MCF 10A (cell line): ENCODE measurements at regions not wholly inside any gene's neighbourhood (a gene's known extent, or its start where the extent isn't known, plus 50 kb on each side); places are given as distances from the start of the nearest gene placed in this dataset.

Experiments used
- BruUV-seq: library from RNA; stranded (reverse); fragments of 400-500 nt; replicated peaks from 2 replicates; lab custom pipeline; 2021; lab: Mats Ljungman, UMichigan
- CTCF ChIA-PET: fragments of 300-600 bp; sonication (Branson Sonifier 250); formaldehyde crosslinking; extraction: SDS; loops from one replicate; lab custom pipeline; 2021; ENCODE audit warnings: antibody characterized with exemption, inconsistent platforms; lab: Yijun Ruan, JAX
- POLR2A ChIA-PET: fragments of 300-600, 350-650 bp; sonication (Branson Sonifier 250); formaldehyde crosslinking; extraction: SDS; loops from one replicate; lab custom pipeline; 2020; ENCODE audit warnings: antibody characterized with exemption, inconsistent platforms; lab: Yijun Ruan, JAX
- DNase-seq: peaks from one replicate; pipeline ENCODE4 v3.0.0-alpha.2; 2018; ENCODE audit not compliant: unreplicated experiment
- H3K27ac Mint-ChIP-seq: one replicate; pipeline ENCODE4 v1.8.0; 2022; ENCODE audit warnings: mild to moderate bottlenecking, low read depth, mixed read lengths; ENCODE audit not compliant: unreplicated experiment
- H3K27me3 Mint-ChIP-seq: one replicate; pipeline ENCODE4 v1.8.0; 2022; ENCODE audit warnings: mixed read lengths; ENCODE audit not compliant: insufficient read depth, unreplicated experiment
- H3K36me3 Mint-ChIP-seq: one replicate; pipeline ENCODE4 v1.8.0; 2022; ENCODE audit warnings: mild to moderate bottlenecking, moderate library complexity, mixed read lengths; ENCODE audit not compliant: insufficient read depth, unreplicated experiment
- H3K4me1 Mint-ChIP-seq: one replicate; pipeline ENCODE4 v1.8.0; 2022; ENCODE audit warnings: mixed read lengths; ENCODE audit not compliant: insufficient read depth, unreplicated experiment
- H3K4me3 Mint-ChIP-seq: one replicate; pipeline ENCODE4 v1.8.0; 2022; ENCODE audit warnings: mild to moderate bottlenecking, moderate library complexity, mixed read lengths; ENCODE audit not compliant: unreplicated experiment
- H3K9me3 Mint-ChIP-seq: one replicate; pipeline ENCODE4 v1.8.0; 2022; ENCODE audit warnings: mixed read lengths; ENCODE audit not compliant: unreplicated experiment
- intact Hi-C: fragments of 100-400 bp; cut with micrococcal nuclease; formaldehyde crosslinking; loops from 2 replicates; pipeline ENCODE4 v1.14.1; 2022
- TF ChIP-seq, protein P1 (sequence below): fragments of 200-600 bp; IDR thresholded peaks from one replicate; pipeline ENCODE4 v1.8.0; 2022; ENCODE audit warnings: antibody characterized with exemption, mild to moderate bottlenecking; ENCODE audit not compliant: unreplicated experiment

DNA sequence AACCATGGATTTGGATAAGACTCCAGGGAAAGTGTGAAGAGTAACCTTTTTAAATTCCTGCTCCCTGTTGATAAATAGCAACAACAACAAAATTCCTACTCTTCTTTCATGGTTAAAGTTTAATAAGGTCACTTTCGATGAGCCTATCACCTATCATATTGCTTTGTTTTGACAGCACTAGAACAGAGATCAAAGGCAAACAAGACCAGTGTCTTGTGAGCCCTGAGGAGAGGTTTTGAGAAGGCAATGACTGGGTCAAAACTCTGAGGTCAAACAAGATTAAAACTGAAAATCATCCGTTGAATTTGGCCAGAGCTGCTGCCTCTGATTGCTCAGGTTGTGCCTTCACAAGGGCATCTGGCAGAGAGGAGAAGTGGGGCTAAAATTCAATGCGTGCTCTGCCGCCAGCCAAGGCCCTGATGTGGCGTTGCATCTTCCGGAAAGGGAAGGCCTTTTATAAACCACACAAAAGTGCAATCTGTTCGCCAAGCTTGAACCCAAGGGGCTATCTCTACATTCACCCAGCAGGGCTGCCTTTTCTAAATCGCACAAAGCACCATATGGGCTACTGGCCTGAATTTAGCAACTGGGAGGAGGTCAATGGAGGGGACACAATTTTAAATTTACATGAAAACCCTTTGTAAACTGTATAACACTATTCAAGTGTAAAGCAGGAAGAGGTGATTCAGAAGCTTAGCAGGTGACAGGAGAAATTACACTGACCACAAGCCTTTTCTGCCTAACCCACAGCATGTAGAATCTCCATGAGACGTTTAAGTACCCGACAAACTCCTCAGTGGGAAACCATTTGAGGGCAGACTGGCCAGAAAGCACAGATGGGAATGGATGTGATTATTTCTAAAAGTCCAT is 140.8 kb downstream of the DAD1 start:
- CTCF ChIA-PET: interaction anchor here (0.7 to 2.4 kb wide), 3 partner anchors 23 to 63 kb away, joined by 3 to 11 read pairs (median 4); no protein-coding TSS in a partner anchor
- H3K4me3 Mint-ChIP-seq: no peak overlapping the region

DNA sequence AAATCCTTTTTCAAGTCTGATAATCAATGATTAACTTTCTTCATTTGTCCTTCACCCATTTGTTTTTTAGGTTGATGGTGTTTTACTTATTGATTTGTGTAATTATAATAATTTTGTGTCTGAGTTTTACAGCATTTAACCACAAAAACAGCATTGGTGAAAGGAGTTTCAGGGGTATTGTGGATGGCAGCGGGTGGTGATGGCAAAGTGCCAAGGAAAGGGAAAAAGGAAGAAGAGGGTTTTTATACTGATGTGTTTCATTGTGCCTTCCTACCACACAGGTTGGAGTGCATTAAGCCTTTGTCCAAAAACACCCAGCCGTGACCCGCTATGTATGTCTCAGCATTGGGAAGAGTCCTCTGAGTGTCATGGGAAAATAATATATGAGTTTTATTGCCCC is 150.3 kb downstream of the DAD1 start:
- no peaks in the 10 kb centered on the region for H3K9me3 Mint-ChIP-seq
- DNase-seq: no peak
- TF ChIP-seq, protein P1, sequence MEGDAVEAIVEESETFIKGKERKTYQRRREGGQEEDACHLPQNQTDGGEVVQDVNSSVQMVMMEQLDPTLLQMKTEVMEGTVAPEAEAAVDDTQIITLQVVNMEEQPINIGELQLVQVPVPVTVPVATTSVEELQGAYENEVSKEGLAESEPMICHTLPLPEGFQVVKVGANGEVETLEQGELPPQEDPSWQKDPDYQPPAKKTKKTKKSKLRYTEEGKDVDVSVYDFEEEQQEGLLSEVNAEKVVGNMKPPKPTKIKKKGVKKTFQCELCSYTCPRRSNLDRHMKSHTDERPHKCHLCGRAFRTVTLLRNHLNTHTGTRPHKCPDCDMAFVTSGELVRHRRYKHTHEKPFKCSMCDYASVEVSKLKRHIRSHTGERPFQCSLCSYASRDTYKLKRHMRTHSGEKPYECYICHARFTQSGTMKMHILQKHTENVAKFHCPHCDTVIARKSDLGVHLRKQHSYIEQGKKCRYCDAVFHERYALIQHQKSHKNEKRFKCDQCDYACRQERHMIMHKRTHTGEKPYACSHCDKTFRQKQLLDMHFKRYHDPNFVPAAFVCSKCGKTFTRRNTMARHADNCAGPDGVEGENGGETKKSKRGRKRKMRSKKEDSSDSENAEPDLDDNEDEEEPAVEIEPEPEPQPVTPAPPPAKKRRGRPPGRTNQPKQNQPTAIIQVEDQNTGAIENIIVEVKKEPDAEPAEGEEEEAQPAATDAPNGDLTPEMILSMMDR: no peak
- H3K27ac Mint-ChIP-seq: no peak overlapping the region
- POLR2A ChIA-PET: no interaction called here
- H3K36me3 Mint-ChIP-seq: no peaks in the 10 kb centered on the region
- no TSS peak for BruUV-seq
- no peaks in the 10 kb centered on the region for H3K4me1 Mint-ChIP-seq
- intact Hi-C loops: no loop called here
- H3K27me3 Mint-ChIP-seq: no peaks in the 10 kb centered on the region
- CTCF ChIA-PET: interaction anchor here (0.6 kb wide), 2 partner anchors 55 to 339 kb away, joined by 3 read pairs; no protein-coding TSS in a partner anchor
- no peak overlapping the region for H3K4me3 Mint-ChIP-seq

More for the DNA sequence above, 140.8 kb downstream of the DAD1 start:
- Mint-ChIP-seq H3K4me1 (no peaks in the 10 kb centered on the region), H3K9me3 (no peaks in the 10 kb centered on the region), H3K27me3 (peaks cover 9% of the 10 kb centered on the region), H3K36me3 (no peaks in the 10 kb centered on the region), H3K27ac (no peak overlapping the region)
- TF ChIP-seq, protein P1: no peak
- BruUV-seq: no TSS peak
- POLR2A ChIA-PET: interaction anchor here (0.7 kb wide), 1 partner anchor 40 kb away, joined by 3 read pairs; no protein-coding TSS in a partner anchor
- no peak for DNase-seq
- intact Hi-C loops: no loop called here

DNA sequence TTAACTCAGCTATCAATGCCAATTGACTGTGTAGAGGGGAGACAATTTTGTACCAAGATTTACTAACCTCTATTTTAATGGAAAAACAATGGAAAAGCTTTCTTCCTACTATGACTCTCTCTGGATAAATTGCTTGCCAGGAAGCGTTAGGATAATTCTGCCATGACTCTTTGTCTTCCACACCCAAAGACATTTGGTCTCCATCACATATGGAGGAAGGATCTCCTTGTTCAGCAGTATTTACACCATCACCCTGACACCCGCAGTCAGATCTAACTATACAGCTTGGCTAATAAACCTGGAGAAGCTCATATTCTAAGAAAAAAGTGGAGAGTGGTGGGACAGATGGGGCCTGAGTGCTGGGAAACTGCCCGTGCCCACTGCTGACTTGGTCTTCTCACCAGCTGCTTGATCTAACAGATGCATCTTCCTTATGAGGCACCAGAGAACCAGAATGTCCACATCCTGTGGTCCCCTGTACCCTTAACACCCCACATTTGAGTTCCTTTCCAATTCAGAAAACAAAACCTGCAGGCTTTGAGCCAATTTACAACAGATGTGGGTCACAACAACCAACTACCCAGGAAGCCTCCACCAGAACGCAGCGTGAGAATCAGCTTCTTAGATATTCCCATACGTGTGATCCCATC is 154.0 kb downstream of the DAD1 start:
- H3K4me1 Mint-ChIP-seq: peaks cover 10% of the 10 kb centered on the region
- H3K4me3 Mint-ChIP-seq: no peak overlapping the region
- no peak overlapping the region for H3K27ac Mint-ChIP-seq
- CTCF ChIA-PET: interaction anchor here (0.7 to 1.0 kb wide), 3 partner anchors 28 to 115 kb away, joined by 3 to 4 read pairs (median 3); no protein-coding TSS in a partner anchor
- TF ChIP-seq, protein P1: no peak
- BruUV-seq: no TSS peak
- H3K9me3 Mint-ChIP-seq: no peaks in the 10 kb centered on the region
- H3K36me3 Mint-ChIP-seq: no peaks in the 10 kb centered on the region
- POLR2A ChIA-PET: no interaction called here
- H3K27me3 Mint-ChIP-seq: no peaks in the 10 kb centered on the region
- intact Hi-C loops: loop anchor here (5.0 kb wide), 1 partner anchor 37 kb away; no protein-coding TSS in a partner anchor
- DNase-seq: no peak

DNA sequence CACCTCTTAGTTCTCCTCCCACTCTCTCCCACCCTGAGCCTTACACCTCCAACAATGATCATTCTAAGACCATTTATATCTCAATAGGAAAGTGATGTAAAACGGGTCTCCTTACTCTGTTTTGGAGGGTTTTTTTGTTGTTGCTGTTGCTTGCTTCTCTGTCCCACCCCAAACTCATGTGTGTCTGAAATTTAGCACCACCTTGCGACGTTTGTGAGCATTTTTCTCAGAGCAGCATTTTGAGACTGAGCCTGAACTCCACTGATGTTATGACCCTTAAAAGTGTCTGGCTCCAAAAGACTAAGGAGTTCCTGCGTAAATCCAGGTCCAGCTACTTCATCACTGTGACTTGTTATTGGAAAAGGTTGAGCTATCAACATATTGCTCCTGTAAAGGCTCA is 155.0 kb downstream of the DAD1 start:
- POLR2A ChIA-PET: no interaction called here
- CTCF ChIA-PET: interaction anchor here (1.0 to 1.6 kb wide), 3 partner anchors 39 to 114 kb away, joined by 3 to 5 read pairs (median 4); no protein-coding TSS in a partner anchor
- H3K36me3 Mint-ChIP-seq: no peaks in the 10 kb centered on the region
- H3K27ac Mint-ChIP-seq: no peak overlapping the region
- H3K27me3 Mint-ChIP-seq: no peaks in the 10 kb centered on the region
- TF ChIP-seq, protein P1: no peak
- H3K4me3 Mint-ChIP-seq: no peak overlapping the region
- H3K4me1 Mint-ChIP-seq: peaks cover 14% of the 10 kb centered on the region
- intact Hi-C loops: loop anchor here (5.0 kb wide), 1 partner anchor 38 kb away; no protein-coding TSS in a partner anchor
- no peaks in the 10 kb centered on the region for H3K9me3 Mint-ChIP-seq
- no TSS peak for BruUV-seq
- no peak for DNase-seq
